A172 (cell line): ENCODE measurements at regions not wholly inside any gene's neighbourhood (a gene's known extent, or its start where the extent isn't known, plus 50 kb on each side); places are given as distances from the start of the nearest gene placed in this dataset.
A peak's percentile ranks its signal among the peaks of the same experiment; 100 is the strongest.
"Not testable (repeated sequence)": the region's sequence is repeated elsewhere in the genome, so short reads cannot be mapped to it uniquely, and the experiment has no call there.

Experiments used
- DNase-seq: peaks from one replicate; pipeline ENCODE4 v3.0.0-alpha.2; 2015; ENCODE audit warnings: low spot score

- no peak for DNase-seq
Measured at GRCh38 chr13:81058211-81058915, 717.4 kb upstream of the SPRY2 start.

- no peak for DNase-seq
Measured at GRCh38 chr13:81051873-81052272, 710.9 kb upstream of the SPRY2 start.

GRCh38 chr13:81048026-81048461 is 707.1 kb upstream of the SPRY2 start:
- peak; percentile 4 for DNase-seq

GRCh38 chr13:81041761-81042160 is 700.8 kb upstream of the SPRY2 start:
- DNase-seq, result no peak

GRCh38 chr13:81031996-81032395 is 691.1 kb upstream of the SPRY2 start:
- no peak for DNase-seq

- no peak for DNase-seq
Measured at GRCh38 chr13:81025091-81025490, 684.2 kb upstream of the SPRY2 start.

- DNase-seq, result no peak
Measured at GRCh38 chr13:81021284-81021840, 680.4 kb upstream of the SPRY2 start.

- no peak for DNase-seq
Measured at GRCh38 chr13:81020010-81020409, 679.1 kb upstream of the SPRY2 start.

- no peak for DNase-seq
Measured at GRCh38 chr13:81018936-81019335, 678.0 kb upstream of the SPRY2 start.

GRCh38 chr13:81017513-81018152 is 676.7 kb upstream of the SPRY2 start:
- DNase-seq, result peak; percentile 54

GRCh38 chr13:81012031-81012430 is 671.1 kb upstream of the SPRY2 start:
- no peak for DNase-seq

- no peak for DNase-seq
Measured at GRCh38 chr13:81001828-81002385, 661.0 kb upstream of the SPRY2 start.

- DNase-seq, result not testable (repeated sequence)
Measured at GRCh38 chr13:80998603-80999002, 657.7 kb upstream of the SPRY2 start.

GRCh38 chr13:80989747-80990146 is 648.8 kb upstream of the SPRY2 start:
- DNase-seq, result no peak

GRCh38 chr13:80989241-80989640 is 648.3 kb upstream of the SPRY2 start:
- no peak for DNase-seq

GRCh38 chr13:80988391-80989151 is 647.6 kb upstream of the SPRY2 start:
- DNase-seq, result no peak

- DNase-seq, result peak; percentile 69
Measured at GRCh38 chr13:80979035-80979641, 638.2 kb upstream of the SPRY2 start.

- DNase-seq, result no peak
Measured at GRCh38 chr13:80977168-80977567, 636.2 kb upstream of the SPRY2 start.

GRCh38 chr13:80975903-80976302 is 635.0 kb upstream of the SPRY2 start:
- DNase-seq, result no peak

GRCh38 chr13:80973721-80974120 is 632.8 kb upstream of the SPRY2 start:
- DNase-seq, result no peak

GRCh38 chr13:80972857-80973478 is 632.0 kb upstream of the SPRY2 start:
- no peak for DNase-seq
